Anterior cingulate cortex (tissue), 58 donors: ENCODE measurements at regions not wholly inside any gene's neighbourhood (a gene's known extent, or its start where the extent isn't known, plus 50 kb on each side); places are given as distances from the start of the nearest gene placed in this dataset.
A peak's percentile ranks its signal among the peaks of the same experiment; 100 is the strongest.
"Not testable (repeated sequence)": the region's sequence is repeated elsewhere in the genome, so short reads cannot be mapped to it uniquely, and the experiment has no call there.

Experiments
- DNase-seq, 58 donors: peaks; one replicate each; lab custom pipeline; 2025; lab: John Stamatoyannopoulos, UW

GRCh38 chr1:182263706-182264105 is 127.9 kb downstream of the GLUL start:
- no peak for DNase-seq

DNA sequence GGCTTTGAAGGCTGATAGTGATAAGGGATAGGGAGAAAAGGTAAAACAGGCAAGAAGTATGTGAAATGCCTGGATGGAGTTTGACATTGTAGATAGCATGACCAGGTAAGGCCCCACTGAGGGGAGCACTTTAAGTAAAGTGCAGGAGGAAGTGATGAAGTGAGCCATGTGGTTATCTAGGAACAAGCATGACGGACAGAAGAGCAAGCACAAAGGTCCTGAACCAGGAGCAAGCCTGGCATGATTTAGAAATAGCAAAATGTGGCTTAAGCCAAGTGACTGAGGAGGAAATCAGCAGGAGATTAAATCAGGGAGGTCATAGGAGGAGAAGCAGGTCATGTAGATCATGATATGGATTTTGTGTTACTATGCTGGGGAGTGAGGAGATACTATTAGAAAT is 129.2 kb downstream of the GLUL start:
- DNase-seq, result no peak

GRCh38 chr1:182261655-182262054 is 129.9 kb downstream of the GLUL start:
- DNase-seq, result no peak

DNA sequence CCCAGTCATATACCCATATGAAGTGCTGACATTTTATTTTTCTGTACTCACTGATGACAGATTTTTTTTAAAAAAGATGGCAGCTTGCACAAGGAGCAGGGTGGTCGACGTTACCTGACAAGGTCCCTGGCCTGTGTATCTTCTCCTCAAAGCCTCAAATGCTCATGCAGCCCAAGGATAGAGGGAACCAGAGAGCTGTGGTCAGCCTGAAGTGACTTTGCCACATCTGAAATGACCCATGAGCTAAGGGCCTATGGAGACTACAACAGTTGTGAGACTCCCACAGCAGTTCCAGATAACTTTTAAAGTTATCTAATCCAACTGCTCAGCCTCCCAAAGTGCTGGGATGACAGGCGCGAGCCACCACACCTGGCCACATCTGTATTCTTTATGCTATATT is 131.1 kb downstream of the GLUL start:
- DNase-seq, result no peak

DNA sequence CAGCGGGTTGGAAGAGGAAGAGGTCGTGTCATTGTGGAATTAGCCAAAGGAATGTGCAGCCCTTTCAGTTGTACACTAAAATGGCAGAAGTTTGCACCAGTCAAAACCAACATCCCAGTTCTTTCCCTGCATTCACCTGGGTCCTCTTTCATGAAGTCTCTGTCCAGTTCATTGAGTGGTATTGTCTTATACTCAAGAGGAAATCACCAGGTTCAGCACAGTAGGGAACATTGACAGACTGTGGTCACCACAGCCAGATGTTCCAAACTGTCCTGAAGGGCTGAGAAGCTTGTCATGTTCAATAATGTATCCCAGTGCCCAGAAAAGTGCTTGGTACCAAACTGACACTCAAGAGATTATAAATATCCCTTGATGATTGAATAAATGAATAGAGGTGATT is 131.6 kb downstream of the GLUL start:
- no peak for DNase-seq

- DNase-seq, result peak in 9 of 58 donors; percentile 3 to 66 (median 21)
Measured at GRCh38 chr1:182259229-182259872, 132.2 kb downstream of the GLUL start.

DNA sequence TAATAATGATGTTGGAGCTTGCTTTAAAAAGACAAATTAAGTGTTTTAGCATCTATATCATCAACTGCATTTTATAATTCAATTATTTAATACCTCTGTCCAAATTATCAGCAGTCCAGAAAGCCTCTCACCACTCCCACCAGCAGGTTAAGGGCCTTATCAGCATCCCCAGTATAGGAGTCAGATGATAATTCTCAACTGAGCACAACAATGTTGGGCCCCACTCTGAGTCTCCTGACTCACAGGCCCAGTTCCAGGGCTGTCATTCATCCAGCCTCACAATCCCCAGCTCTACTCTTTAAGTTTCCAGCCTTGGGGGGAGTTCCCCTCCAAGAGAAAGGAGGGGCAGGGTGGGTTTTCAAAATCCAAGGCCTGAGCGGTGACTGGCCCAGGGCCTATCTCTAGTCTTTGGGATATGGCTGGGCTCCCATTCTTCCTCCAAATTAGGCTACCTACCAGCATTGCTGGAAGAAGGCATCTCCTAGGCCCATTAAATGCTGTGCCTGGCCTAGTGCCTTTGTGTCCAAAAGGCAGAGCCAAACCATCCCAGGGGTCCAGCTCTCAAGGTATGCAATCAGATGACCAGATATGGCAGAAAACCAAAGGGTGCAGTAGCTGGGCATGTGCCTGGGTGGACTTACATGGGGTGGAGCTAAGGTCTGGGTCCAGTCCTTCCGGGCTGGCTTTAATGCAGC is 134.1 kb downstream of the GLUL start:
- DNase-seq, result peak in 1 of 58 donors; percentile 13

DNA sequence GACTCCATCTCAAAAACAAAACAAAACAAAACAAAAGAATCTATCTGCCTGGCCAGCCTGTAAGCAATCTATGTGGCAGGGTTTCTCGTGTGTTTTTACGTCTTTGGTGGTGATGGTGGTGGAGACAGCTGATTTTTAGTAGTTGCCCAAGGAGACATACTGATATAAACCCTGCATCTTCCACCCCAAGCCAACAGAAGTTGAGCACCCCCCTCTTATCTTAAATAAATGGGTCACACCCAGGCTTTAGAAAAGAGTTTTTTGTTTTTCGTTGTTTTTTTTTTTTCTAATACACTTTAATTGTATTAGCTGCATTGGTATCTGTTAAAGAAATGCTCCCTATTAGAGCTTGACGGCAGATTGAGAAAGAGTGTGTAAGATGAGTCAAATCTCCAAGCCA is 134.7 kb downstream of the GLUL start:
- DNase-seq, result no peak

- DNase-seq, result no peak
Measured at GRCh38 chr1:182255494-182255893, 136.1 kb downstream of the GLUL start.

GRCh38 chr1:182253319-182253860 is 138.2 kb downstream of the GLUL start:
- DNase-seq, result no peak

DNA sequence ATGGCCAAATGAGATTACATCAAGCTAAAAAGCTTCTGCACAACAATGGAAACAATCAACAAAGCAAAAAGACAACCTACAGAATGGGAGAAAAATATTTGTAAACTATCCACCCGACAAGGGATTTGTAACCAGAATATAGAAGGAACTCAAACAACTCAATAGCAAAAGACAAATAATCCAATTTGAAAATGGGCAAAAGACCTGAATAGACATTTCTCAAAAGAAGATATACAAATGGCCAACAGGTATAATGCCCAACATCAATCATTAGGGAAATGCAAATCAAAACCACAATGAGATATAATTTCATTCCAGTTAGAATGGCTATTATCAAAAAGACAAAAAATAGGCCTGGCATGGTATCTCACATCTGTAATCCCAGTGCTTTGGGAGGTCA is 140.0 kb downstream of the GLUL start:
- DNase-seq, result no peak

DNA sequence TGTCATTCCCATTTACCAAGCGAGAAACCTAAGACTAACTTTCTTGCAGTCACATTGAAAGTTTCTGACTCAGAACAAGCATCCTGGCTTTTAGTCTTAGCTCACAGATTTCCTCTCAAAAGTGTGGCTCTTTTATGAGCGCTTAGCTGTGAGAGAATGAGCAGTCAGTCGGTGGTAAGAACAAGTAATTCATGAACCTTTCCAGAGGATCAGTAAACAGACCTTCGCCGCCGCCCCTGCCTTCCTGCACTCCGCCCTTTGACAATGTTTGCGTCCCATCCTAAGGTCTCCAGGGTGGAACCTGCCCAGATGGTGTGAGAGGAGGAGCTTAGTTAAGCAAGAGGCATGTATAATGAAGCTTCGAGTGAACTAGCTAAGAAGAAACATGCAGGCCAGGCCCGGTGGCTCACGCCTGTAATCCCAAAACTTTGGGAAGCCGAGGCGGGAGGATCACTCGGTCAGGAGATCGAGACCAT is 142.4 kb downstream of the GLUL start:
- DNase-seq, result no peak

- no peak for DNase-seq
Measured at GRCh38 chr1:182248721-182249120, 142.9 kb downstream of the GLUL start.

DNA sequence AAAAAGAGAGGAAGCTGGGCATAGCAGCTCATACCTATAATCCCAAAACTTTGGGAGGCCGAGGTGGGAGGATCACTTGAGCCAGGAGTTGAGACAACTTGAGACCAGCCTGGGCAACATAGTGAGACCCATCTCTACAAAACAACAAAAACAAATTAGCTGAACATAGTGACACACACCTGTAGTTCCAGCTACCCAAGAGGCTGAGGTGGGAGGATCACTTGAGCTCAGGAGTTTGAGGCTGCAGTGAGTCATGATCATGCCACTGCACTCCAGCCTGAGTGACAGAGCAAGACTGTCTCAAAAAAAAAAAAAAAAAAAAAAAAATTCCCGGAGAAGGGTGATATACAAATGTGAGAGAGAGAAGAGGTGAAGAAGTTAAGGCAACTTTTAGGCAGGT is 143.8 kb downstream of the GLUL start:
- DNase-seq, result not testable (repeated sequence)

DNA sequence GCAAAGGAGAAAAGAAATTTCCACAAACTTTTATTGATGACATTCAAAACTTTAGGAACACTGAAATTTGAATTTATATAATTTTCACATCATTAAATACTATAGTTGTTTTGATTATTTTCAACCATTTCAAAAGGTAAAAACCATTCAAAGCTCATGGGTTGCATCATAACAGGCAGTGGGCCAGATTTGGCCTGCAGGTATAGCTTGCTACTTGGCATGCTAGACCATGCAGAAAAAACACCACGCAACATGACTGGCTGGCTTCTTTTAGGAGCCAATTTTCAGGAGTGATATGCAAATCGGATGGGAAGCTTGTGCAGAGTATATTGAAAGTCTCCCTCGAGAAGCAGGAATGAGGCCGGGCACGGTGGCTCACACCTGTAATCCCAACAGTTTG is 144.8 kb downstream of the GLUL start:
- no peak for DNase-seq

- DNase-seq, result no peak
Measured at GRCh38 chr1:182245040-182245439, 146.6 kb downstream of the GLUL start.

GRCh38 chr1:182244451-182244850 is 147.1 kb downstream of the GLUL start:
- no peak for DNase-seq

GRCh38 chr1:182242641-182243040 is 148.9 kb downstream of the GLUL start:
- no peak for DNase-seq

- no peak for DNase-seq
Measured at GRCh38 chr1:182240085-182240484, 151.5 kb downstream of the GLUL start.

- DNase-seq, result no peak
Measured at GRCh38 chr1:182238421-182238820, 153.2 kb downstream of the GLUL start.

GRCh38 chr1:182237329-182237728 is 154.3 kb downstream of the GLUL start:
- DNase-seq, result no peak

GRCh38 chr1:182236651-182237077 is 154.9 kb downstream of the GLUL start:
- DNase-seq, result no peak
